ENCODE measurements at regions not wholly inside any gene's neighbourhood (a gene's known extent, or its start where the extent isn't known, plus 50 kb on each side); places are given as distances from the start of the nearest gene placed in this dataset.

GRCh38 chr4:171532968-171533367, 280.2 kb upstream of the GALNTL6 start:
- no peaks in the 10 kb centered on the region for H3K36me3 ChIP-seq
- H3K4me1 ChIP-seq = no peaks in the 10 kb centered on the region
- 55 to 61% methylated on average over 2 of the region's 2 CpGs for WGBS, 2 donors
- no peak overlapping the region for H3K27ac ChIP-seq
- TF ChIP-seq POLR2A (IDR thresholded peaks at IDR 0.05) = no peak
- TF ChIP-seq CTCF (IDR thresholded peaks at IDR 0.05) = no peak
- no peak for DNase-seq
- no peaks in the 10 kb centered on the region for H3K27me3 ChIP-seq
- no peak overlapping the region for H3K4me3 ChIP-seq
- intact Hi-C loops (cut with DNase I) = no loop called here
- no peaks in the 10 kb centered on the region for H3K9me3 ChIP-seq

- H3K4me1 ChIP-seq = no peaks in the 10 kb centered on the region
- H3K27me3 ChIP-seq = no peaks in the 10 kb centered on the region
- TF ChIP-seq CTCF (IDR thresholded peaks at IDR 0.05) (no peak), POLR2A (IDR thresholded peaks at IDR 0.05) (no peak)
- H3K27ac ChIP-seq = no peak overlapping the region
- intact Hi-C loops (cut with DNase I) = no loop called here
- no peak overlapping the region for H3K4me3 ChIP-seq
- no peaks in the 10 kb centered on the region for H3K36me3 ChIP-seq
- H3K9me3 ChIP-seq = no peaks in the 10 kb centered on the region
- WGBS, 2 donors = 59% methylated on average over 4 to 5 of the region's 5 CpGs
- no peak for DNase-seq
Measured at GRCh38 chr4:171524903-171525302, 288.3 kb upstream of the GALNTL6 start.

- Histone ChIP-seq H3K4me3 (no peak overlapping the region), H3K9me3 (no peaks in the 10 kb centered on the region), H3K27me3 (no peaks in the 10 kb centered on the region), H3K4me1 (no peaks in the 10 kb centered on the region), H3K27ac (no peak overlapping the region), H3K36me3 (no peaks in the 10 kb centered on the region)
- no peak for DNase-seq
- intact Hi-C loops (cut with DNase I) = no loop called here
- 29 to 58% methylated on average over 3 of the region's 3 CpGs for WGBS, 2 donors
- no peak for TF ChIP-seq CTCF (IDR thresholded peaks at IDR 0.05)
- no peak for TF ChIP-seq POLR2A (IDR thresholded peaks at IDR 0.05)
Measured at GRCh38 chr4:171521726-171522125, 291.5 kb upstream of the GALNTL6 start.

GRCh38 chr4:171519457-171519856, 293.7 kb upstream of the GALNTL6 start:
- intact Hi-C loops (cut with DNase I) = no loop called here
- H3K4me1 ChIP-seq = no peaks in the 10 kb centered on the region
- 70 to 72% methylated on average over 4 of the region's 4 CpGs for WGBS, 2 donors

GRCh38 chr4:171517883-171518282, 295.3 kb upstream of the GALNTL6 start:
- H3K27me3 ChIP-seq = no peaks in the 10 kb centered on the region
- intact Hi-C loops (cut with DNase I) = no loop called here
- H3K27ac ChIP-seq = no peak overlapping the region
- no peak overlapping the region for H3K4me3 ChIP-seq
- no peak for DNase-seq
- no peaks in the 10 kb centered on the region for H3K36me3 ChIP-seq
- H3K4me1 ChIP-seq = no peaks in the 10 kb centered on the region
- TF ChIP-seq CTCF (IDR thresholded peaks at IDR 0.05) (no peak), POLR2A (IDR thresholded peaks at IDR 0.05) (no peak)
- H3K9me3 ChIP-seq = no peaks in the 10 kb centered on the region
- 83% methylated on average over 1 of the region's 1 CpG for WGBS, 2 donors

More at GRCh38 chr4:171519457-171519856, 293.7 kb upstream of the GALNTL6 start:
- DNase-seq = no peak
- Histone ChIP-seq H3K9me3 (no peaks in the 10 kb centered on the region), H3K36me3 (no peaks in the 10 kb centered on the region), H3K27me3 (no peaks in the 10 kb centered on the region), H3K27ac (no peak overlapping the region), H3K4me3 (no peak overlapping the region)
- TF ChIP-seq CTCF (IDR thresholded peaks at IDR 0.05) (no peak), POLR2A (IDR thresholded peaks at IDR 0.05) (no peak)

All from esophagus squamous epithelium (tissue), 5 donors.